ENCODE measurements at regions not wholly inside any gene's neighbourhood (a gene's known extent, or its start where the extent isn't known, plus 50 kb on each side); places are given as distances from the start of the nearest gene placed in this dataset.

DNA sequence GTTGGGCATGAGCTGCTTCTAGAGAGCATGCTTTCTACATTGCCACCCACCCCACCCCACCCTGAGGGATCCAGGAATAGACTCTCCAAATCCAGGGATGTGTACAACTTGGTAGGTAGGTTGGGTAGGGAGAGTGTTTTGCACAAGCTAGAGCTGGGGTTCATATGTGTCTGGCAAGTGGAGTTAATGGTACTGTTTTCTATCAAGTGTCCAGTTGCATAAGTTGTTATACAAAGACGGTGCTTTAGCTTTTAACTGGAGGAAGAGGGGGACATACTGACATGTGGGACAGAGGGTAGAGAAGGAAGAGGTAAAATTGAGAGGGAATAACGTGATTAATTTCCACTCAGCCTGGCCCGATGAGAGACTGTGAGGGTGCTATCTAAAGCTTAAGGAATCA, 51.0 kb upstream of the TNC start:
- TF ChIP-seq, protein P1, sequence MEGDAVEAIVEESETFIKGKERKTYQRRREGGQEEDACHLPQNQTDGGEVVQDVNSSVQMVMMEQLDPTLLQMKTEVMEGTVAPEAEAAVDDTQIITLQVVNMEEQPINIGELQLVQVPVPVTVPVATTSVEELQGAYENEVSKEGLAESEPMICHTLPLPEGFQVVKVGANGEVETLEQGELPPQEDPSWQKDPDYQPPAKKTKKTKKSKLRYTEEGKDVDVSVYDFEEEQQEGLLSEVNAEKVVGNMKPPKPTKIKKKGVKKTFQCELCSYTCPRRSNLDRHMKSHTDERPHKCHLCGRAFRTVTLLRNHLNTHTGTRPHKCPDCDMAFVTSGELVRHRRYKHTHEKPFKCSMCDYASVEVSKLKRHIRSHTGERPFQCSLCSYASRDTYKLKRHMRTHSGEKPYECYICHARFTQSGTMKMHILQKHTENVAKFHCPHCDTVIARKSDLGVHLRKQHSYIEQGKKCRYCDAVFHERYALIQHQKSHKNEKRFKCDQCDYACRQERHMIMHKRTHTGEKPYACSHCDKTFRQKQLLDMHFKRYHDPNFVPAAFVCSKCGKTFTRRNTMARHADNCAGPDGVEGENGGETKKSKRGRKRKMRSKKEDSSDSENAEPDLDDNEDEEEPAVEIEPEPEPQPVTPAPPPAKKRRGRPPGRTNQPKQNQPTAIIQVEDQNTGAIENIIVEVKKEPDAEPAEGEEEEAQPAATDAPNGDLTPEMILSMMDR (IDR thresholded peaks at IDR 0.05; ENCODE audit: low read depth, low read length) = no peak
- TF ChIP-seq EZH2phosphoT487 (IDR thresholded peaks at IDR 0.05; ENCODE audit: low read depth) = no peak

Measured in OCI-LY3 (cell line).